ENCODE measurements at regions not wholly inside any gene's neighbourhood (a gene's known extent, or its start where the extent isn't known, plus 50 kb on each side); places are given as distances from the start of the nearest gene placed in this dataset.

GRCh38 chr2:64196963-64197362 is 52.7 kb upstream of the PELI1 start:
- Histone ChIP-seq H3K9ac (ENCODE audit: low read depth in 1 of 2, low read length in 2 of 2) (no peak overlapping the region), H3K4me3 (ENCODE audit: low read length in 2 of 2) (no peak overlapping the region), H3K27ac (ENCODE audit: low read depth in 2 of 2, low read length in 2 of 2) (no peak overlapping the region)

DNA sequence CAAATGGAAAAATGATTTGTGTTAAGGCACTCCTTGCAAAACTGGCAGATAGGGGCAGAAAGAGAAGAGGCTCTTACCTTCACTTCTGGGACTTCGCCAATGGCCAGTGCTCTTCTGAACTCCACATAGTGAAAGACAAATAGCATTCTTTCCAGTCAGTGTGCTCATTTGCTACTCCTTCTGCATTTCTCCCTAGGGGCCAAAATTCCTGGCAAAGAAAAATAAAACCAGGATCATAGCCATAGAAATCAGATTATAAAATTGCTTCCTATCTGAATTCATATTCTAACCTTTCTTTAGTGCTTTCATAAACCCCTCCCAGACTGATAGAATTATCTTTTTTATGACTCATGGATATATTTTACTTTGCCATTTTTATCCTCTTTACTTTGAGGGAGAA is 56.9 kb upstream of the PELI1 start:
- H3K4me1 ChIP-seq (ENCODE audit: control insufficient read depth in 2 of 2, insufficient read depth in 2 of 2, low read length in 2 of 2) = peaks cover 15 to 25% of the 10 kb centered on the region in 2 donors
- no peak overlapping the region for H3K4me3 ChIP-seq (ENCODE audit: low read length in 2 of 2)
- peak overlapping the region in 1 of 2 donors; percentile 12 for H3K27ac ChIP-seq (ENCODE audit: low read depth in 2 of 2, low read length in 2 of 2)
- no peaks in the 10 kb centered on the region for H3K9me3 ChIP-seq (ENCODE audit: control insufficient read depth in 2 of 2, low read length in 2 of 2)
- no peak overlapping the region for H3K9ac ChIP-seq (ENCODE audit: low read depth in 1 of 2, low read length in 2 of 2)
- H3K27me3 ChIP-seq (ENCODE audit: control insufficient read depth in 2 of 2, insufficient read depth in 2 of 2, low read length in 2 of 2) = no peaks in the 10 kb centered on the region
- no peaks in the 10 kb centered on the region for H3K36me3 ChIP-seq (ENCODE audit: control insufficient read depth in 2 of 2, insufficient read depth in 2 of 2, low read length in 2 of 2)

More at GRCh38 chr2:64196963-64197362, 52.7 kb upstream of the PELI1 start:
- Histone ChIP-seq H3K27me3 (ENCODE audit: control insufficient read depth in 2 of 2, insufficient read depth in 2 of 2, low read length in 2 of 2) (no peaks in the 10 kb centered on the region), H3K9me3 (ENCODE audit: control insufficient read depth in 2 of 2, low read length in 2 of 2) (no peaks in the 10 kb centered on the region), H3K36me3 (ENCODE audit: control insufficient read depth in 2 of 2, insufficient read depth in 2 of 2, low read length in 2 of 2) (no peaks in the 10 kb centered on the region), H3K4me1 (ENCODE audit: control insufficient read depth in 2 of 2, insufficient read depth in 2 of 2, low read length in 2 of 2) (peaks cover 0 to 1% of the 10 kb centered on the region in 2 donors)

DNA sequence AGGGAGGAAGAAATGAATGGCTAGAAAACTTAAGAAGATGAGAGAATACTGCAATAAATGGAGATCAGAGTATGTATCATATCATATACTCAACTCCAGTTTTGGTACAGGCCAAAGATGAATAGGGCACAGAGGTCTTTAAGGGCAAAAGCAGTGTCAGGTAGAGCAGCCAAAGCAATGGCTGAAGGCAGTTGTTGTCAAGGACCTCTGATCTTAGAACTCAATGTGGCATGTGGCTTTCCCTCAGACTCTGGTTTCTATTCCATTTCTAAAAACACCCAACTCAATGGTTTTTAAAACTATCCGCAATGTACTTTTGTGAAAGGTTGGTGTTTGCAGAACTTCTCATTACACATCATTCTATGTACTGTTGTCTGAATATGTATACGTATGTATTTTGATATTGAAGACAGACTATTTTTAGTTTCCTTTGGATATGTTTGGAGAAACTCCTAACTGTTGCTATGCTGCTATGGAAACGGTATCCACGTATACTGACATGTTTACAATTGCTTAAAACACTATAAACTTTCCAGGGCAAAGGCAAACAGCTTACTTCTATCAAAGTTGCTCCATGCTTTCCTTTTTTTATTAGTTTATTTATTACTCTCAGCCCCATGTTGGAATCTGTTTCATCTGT is 58.1 kb upstream of the PELI1 start:
- H3K36me3 ChIP-seq (ENCODE audit: control insufficient read depth in 2 of 2, insufficient read depth in 2 of 2, low read length in 2 of 2) = no peaks in the 10 kb centered on the region
- no peak overlapping the region for H3K4me3 ChIP-seq (ENCODE audit: low read length in 2 of 2)
- H3K9ac ChIP-seq (ENCODE audit: low read depth in 1 of 2, low read length in 2 of 2) = peak overlapping the region in 1 of 2 donors; percentile 40
- H3K27me3 ChIP-seq (ENCODE audit: control insufficient read depth in 2 of 2, insufficient read depth in 2 of 2, low read length in 2 of 2) = no peaks in the 10 kb centered on the region
- H3K27ac ChIP-seq (ENCODE audit: low read depth in 2 of 2, low read length in 2 of 2) = peak overlapping the region; percentile 77 to 81
- H3K4me1 ChIP-seq (ENCODE audit: control insufficient read depth in 2 of 2, insufficient read depth in 2 of 2, low read length in 2 of 2) = peaks cover 15 to 25% of the 10 kb centered on the region in 2 donors
- no peaks in the 10 kb centered on the region for H3K9me3 ChIP-seq (ENCODE audit: control insufficient read depth in 2 of 2, low read length in 2 of 2)

DNA sequence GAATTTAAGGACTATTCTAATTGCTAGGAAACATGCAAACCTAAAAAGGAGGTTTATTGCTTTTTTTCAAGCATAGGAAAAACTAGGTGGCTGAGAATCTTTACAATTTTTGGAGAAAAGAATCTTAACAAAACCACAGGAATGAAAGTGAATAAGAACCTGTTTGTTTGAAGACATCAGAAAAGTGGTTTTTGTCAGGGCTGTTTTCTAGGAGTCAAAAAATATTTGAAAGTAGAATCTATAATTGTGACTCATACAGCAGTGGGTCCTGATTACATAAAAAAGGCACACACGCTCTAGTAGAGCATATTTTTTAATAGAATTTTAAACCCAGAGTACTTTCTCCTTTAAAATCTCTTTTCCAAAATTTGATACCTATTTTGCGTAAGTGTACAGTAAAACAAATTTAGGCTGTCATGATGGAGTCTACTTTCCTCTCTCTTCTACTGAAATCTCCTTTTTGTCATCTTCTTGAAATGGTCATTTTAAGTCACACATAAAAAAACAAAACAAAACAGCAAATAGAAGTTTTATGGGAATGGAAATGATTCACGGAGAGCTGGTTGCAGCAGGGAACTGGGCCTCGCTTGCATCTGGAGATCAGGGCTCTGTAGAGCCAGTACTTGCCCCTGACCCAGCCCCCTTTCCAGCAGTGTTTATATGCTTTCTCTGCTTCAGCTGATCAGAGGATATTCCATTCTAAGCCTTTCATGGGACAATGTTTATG is 59.1 kb upstream of the PELI1 start:
- Histone ChIP-seq H3K9me3 (ENCODE audit: control insufficient read depth in 2 of 2, low read length in 2 of 2) (no peaks in the 10 kb centered on the region), H3K9ac (ENCODE audit: low read depth in 1 of 2, low read length in 2 of 2) (peak overlapping the region; percentile 35 to 41), H3K36me3 (ENCODE audit: control insufficient read depth in 2 of 2, insufficient read depth in 2 of 2, low read length in 2 of 2) (no peaks in the 10 kb centered on the region), H3K4me1 (ENCODE audit: control insufficient read depth in 2 of 2, insufficient read depth in 2 of 2, low read length in 2 of 2) (peaks cover 15 to 25% of the 10 kb centered on the region in 2 donors), H3K27ac (ENCODE audit: low read depth in 2 of 2, low read length in 2 of 2) (peak overlapping the region; percentile 77 to 81), H3K27me3 (ENCODE audit: control insufficient read depth in 2 of 2, insufficient read depth in 2 of 2, low read length in 2 of 2) (no peaks in the 10 kb centered on the region), H3K4me3 (ENCODE audit: low read length in 2 of 2) (peak overlapping the region in 1 of 2 donors; percentile 51)

DNA sequence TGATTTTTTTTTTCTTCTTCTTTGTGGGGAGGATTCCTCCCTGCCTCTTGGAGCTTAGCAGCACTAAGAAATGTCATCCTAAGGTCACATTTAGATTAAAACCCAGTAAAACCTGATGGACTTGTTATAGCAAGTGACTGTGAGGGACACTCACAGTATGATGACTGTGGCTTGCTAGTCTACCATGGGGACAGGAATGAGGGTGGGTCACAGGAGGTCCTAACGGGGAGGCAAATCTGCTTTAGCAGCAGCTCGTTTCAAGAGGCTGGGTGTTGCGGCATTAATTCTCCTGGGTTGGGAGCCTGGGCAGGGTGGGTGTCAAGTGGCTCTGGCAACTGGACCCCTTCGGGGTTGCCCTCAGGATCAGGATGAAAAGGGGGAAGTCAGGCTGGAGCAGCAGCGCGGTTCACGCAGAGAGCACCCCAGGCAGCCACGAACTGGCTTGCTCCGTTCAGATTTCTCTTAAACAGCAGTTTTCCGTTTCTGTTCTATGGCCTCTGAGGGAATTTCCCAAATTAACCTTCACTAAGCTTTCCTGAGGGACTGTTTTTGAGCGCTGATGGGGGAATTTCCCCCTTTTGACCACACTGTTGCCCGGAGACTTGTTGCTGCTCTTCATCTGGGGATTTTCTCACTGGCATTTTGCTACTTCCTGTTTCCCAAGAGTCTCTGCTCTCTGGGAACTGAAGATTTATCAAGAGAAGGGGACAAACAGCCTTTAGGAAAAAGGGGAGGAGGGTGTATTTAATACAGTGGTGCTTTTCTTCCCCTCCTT is 59.8 kb upstream of the PELI1 start:
- Histone ChIP-seq H3K9me3 (ENCODE audit: control insufficient read depth in 2 of 2, low read length in 2 of 2) (no peaks in the 10 kb centered on the region), H3K4me1 (ENCODE audit: control insufficient read depth in 2 of 2, insufficient read depth in 2 of 2, low read length in 2 of 2) (peaks cover 15 to 25% of the 10 kb centered on the region in 2 donors), H3K9ac (ENCODE audit: low read depth in 1 of 2, low read length in 2 of 2) (peak overlapping the region; percentile 35 to 41), H3K27ac (ENCODE audit: low read depth in 2 of 2, low read length in 2 of 2) (peak overlapping the region; percentile 77 to 81), H3K27me3 (ENCODE audit: control insufficient read depth in 2 of 2, insufficient read depth in 2 of 2, low read length in 2 of 2) (no peaks in the 10 kb centered on the region), H3K4me3 (ENCODE audit: low read length in 2 of 2) (peak overlapping the region; percentile 14 to 51), H3K36me3 (ENCODE audit: control insufficient read depth in 2 of 2, insufficient read depth in 2 of 2, low read length in 2 of 2) (no peaks in the 10 kb centered on the region)

DNA sequence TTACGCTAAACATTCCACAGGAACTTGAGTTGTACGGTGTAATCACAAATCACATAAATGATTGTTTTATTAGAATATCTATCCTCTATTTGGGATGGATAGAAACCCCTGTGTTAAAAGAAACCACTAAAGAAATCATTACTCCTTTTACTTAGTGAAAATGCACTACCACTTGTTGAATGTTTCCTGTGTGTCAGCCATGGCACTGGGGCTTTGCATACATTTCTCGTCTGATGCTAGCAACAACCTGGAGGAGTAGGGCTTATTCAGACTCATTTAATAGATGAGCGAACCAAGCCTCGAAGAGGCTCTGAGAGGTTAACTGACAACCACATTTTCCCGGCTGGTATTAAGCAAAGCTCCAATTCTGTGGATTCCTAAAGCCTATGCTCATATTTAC is 60.5 kb upstream of the PELI1 start:
- Histone ChIP-seq H3K27me3 (ENCODE audit: control insufficient read depth in 2 of 2, insufficient read depth in 2 of 2, low read length in 2 of 2) (no peaks in the 10 kb centered on the region), H3K9ac (ENCODE audit: low read depth in 1 of 2, low read length in 2 of 2) (peak overlapping the region in 1 of 2 donors; percentile 41), H3K9me3 (ENCODE audit: control insufficient read depth in 2 of 2, low read length in 2 of 2) (no peaks in the 10 kb centered on the region), H3K36me3 (ENCODE audit: control insufficient read depth in 2 of 2, insufficient read depth in 2 of 2, low read length in 2 of 2) (no peaks in the 10 kb centered on the region), H3K4me3 (ENCODE audit: low read length in 2 of 2) (no peak overlapping the region), H3K4me1 (ENCODE audit: control insufficient read depth in 2 of 2, insufficient read depth in 2 of 2, low read length in 2 of 2) (peaks cover 15 to 25% of the 10 kb centered on the region in 2 donors), H3K27ac (ENCODE audit: low read depth in 2 of 2, low read length in 2 of 2) (peak overlapping the region; percentile 77 to 81)

DNA sequence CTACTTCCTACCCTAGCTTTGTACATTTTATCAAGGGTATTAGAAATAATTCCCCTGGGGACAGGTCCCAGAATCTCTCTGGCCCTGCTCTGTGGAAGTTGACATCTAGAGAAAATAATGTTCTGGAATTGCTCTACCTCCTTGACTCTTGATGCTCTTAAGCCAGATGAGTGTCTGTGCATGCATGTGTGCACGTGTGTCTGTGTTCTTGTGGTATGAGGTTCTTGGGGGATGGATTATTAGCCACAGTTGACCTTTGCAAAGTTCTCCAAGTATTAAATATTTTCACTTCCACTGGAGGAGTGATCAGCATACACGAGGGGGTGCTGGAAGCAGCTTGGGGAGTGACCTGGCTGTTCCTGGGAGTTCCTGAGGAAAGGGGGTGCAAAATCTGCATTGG is 61.2 kb upstream of the PELI1 start:
- no peak overlapping the region for H3K4me3 ChIP-seq (ENCODE audit: low read length in 2 of 2)
- H3K9ac ChIP-seq (ENCODE audit: low read depth in 1 of 2, low read length in 2 of 2) = no peak overlapping the region
- no peaks in the 10 kb centered on the region for H3K9me3 ChIP-seq (ENCODE audit: control insufficient read depth in 2 of 2, low read length in 2 of 2)
- H3K27ac ChIP-seq (ENCODE audit: low read depth in 2 of 2, low read length in 2 of 2) = no peak overlapping the region
- peaks cover 16 to 28% of the 10 kb centered on the region in 2 donors for H3K4me1 ChIP-seq (ENCODE audit: control insufficient read depth in 2 of 2, insufficient read depth in 2 of 2, low read length in 2 of 2)
- H3K36me3 ChIP-seq (ENCODE audit: control insufficient read depth in 2 of 2, insufficient read depth in 2 of 2, low read length in 2 of 2) = no peaks in the 10 kb centered on the region
- no peaks in the 10 kb centered on the region for H3K27me3 ChIP-seq (ENCODE audit: control insufficient read depth in 2 of 2, insufficient read depth in 2 of 2, low read length in 2 of 2)

DNA sequence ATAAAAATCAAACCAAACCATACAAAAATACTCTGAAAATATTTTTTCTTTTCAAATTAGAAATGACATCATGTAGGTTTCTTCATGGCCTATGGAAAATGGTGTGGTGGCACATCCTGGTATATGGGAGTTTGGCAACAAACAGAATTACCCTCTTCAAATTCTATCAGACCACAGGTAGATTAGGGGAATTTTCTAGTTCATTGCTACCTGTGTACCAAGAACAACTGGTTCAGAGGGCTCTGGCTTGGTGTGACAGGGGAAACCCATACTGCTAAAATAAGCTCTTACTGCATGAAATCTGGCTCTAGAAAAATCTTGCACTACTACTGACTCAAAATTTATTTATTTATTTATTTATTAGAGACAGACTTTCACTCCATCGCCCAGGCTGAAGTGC is 63.4 kb upstream of the PELI1 start:
- H3K4me1 ChIP-seq (ENCODE audit: control insufficient read depth in 2 of 2, insufficient read depth in 2 of 2, low read length in 2 of 2) = peaks cover 20 to 34% of the 10 kb centered on the region in 2 donors
- H3K27me3 ChIP-seq (ENCODE audit: control insufficient read depth in 2 of 2, insufficient read depth in 2 of 2, low read length in 2 of 2) = no peaks in the 10 kb centered on the region
- H3K9me3 ChIP-seq (ENCODE audit: control insufficient read depth in 2 of 2, low read length in 2 of 2) = no peaks in the 10 kb centered on the region

GRCh38 chr2:64210816-64211215 is 66.6 kb upstream of the PELI1 start:
- H3K9ac ChIP-seq (ENCODE audit: low read depth in 1 of 2, low read length in 2 of 2) = peak overlapping the region in 1 of 2 donors; percentile 8
- peak overlapping the region; percentile 73 to 81 for H3K27ac ChIP-seq (ENCODE audit: low read depth in 2 of 2, low read length in 2 of 2)
- H3K9me3 ChIP-seq (ENCODE audit: control insufficient read depth in 2 of 2, low read length in 2 of 2) = no peaks in the 10 kb centered on the region
- H3K4me3 ChIP-seq (ENCODE audit: low read length in 2 of 2) = no peak overlapping the region
- peaks cover 14 to 39% of the 10 kb centered on the region in 2 donors for H3K4me1 ChIP-seq (ENCODE audit: control insufficient read depth in 2 of 2, insufficient read depth in 2 of 2, low read length in 2 of 2)
- no peaks in the 10 kb centered on the region for H3K36me3 ChIP-seq (ENCODE audit: control insufficient read depth in 2 of 2, insufficient read depth in 2 of 2, low read length in 2 of 2)
- no peaks in the 10 kb centered on the region for H3K27me3 ChIP-seq (ENCODE audit: control insufficient read depth in 2 of 2, insufficient read depth in 2 of 2, low read length in 2 of 2)

More for the DNA sequence above, 63.4 kb upstream of the PELI1 start:
- Histone ChIP-seq H3K27ac (ENCODE audit: low read depth in 2 of 2, low read length in 2 of 2) (no peak overlapping the region), H3K36me3 (ENCODE audit: control insufficient read depth in 2 of 2, insufficient read depth in 2 of 2, low read length in 2 of 2) (no peaks in the 10 kb centered on the region), H3K9ac (ENCODE audit: low read depth in 1 of 2, low read length in 2 of 2) (no peak overlapping the region), H3K4me3 (ENCODE audit: low read length in 2 of 2) (no peak overlapping the region)
